Stimulated activated naive CD8-positive, alpha-beta T cell treated with anti-CD3 and anti-CD28 coated beads, Interleukin-15, Interleukin-2, amounts not matched to agents 100 ng/mL and 50 ng/mL, for 24 hours (primary cell): ENCODE measurements at regions not wholly inside any gene's neighbourhood (a gene's known extent, or its start where the extent isn't known, plus 50 kb on each side); places are given as distances from the start of the nearest gene placed in this dataset.

Experiments used
- H3K27ac Mint-ChIP-seq: one replicate; pipeline ENCODE4 v1.8.0; 2021; ENCODE audit warnings: mild to moderate bottlenecking, mixed read lengths
- H3K27me3 Mint-ChIP-seq: one replicate; pipeline ENCODE4 v1.8.0; 2021; ENCODE audit warnings: mixed read lengths
- H3K36me3 Mint-ChIP-seq: one replicate; pipeline ENCODE4 v1.8.0; 2021; ENCODE audit warnings: low read depth, mixed read lengths
- H3K4me1 Mint-ChIP-seq: one replicate; pipeline ENCODE4 v1.8.0; 2021; ENCODE audit warnings: low read depth, mixed read lengths
- H3K4me3 Mint-ChIP-seq: one replicate; pipeline ENCODE4 v1.8.0; 2021; ENCODE audit warnings: mild to moderate bottlenecking, mixed read lengths
- H3K9me3 Mint-ChIP-seq: one replicate; pipeline ENCODE4 v1.8.0; 2021; ENCODE audit warnings: mixed read lengths

DNA sequence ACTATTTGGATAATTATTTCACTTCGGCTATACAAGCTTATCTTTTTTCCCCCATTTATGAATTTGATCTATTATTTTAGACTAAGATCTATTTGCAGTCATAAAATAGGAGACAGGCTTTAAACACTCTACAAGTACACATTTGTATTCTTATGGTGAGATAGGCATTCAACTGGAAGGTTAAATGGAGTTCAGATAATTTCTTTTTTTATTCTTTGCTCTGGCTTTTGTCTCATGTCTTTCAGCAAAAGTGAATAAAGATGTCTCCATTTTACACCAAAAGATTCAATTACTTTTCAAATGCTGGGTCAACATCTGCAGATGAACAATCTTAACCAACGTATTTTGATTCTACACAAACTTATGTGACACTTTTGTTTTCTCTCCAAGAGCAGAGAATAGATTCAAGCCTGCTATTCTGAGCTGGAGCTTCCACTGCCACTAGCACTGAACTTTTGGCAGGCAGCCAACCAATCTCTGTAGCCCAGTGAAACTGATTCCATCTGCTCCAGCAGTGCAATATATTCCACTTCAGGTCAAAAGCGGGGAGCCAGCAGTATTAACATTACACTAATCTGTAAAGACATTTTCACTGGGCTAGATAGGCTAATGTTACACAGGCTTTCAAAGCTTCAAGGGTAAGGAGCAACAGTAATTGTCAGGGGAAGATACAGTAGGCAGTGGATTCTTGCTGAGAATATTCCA lies 452.0 kb upstream of the ZNF608 start:
- Mint-ChIP-seq H3K36me3 (no peaks in the 10 kb centered on the region), H3K9me3 (no peaks in the 10 kb centered on the region), H3K27ac (no peak overlapping the region), H3K27me3 (no peaks in the 10 kb centered on the region), H3K4me3 (no peak overlapping the region), H3K4me1 (no peaks in the 10 kb centered on the region)

DNA sequence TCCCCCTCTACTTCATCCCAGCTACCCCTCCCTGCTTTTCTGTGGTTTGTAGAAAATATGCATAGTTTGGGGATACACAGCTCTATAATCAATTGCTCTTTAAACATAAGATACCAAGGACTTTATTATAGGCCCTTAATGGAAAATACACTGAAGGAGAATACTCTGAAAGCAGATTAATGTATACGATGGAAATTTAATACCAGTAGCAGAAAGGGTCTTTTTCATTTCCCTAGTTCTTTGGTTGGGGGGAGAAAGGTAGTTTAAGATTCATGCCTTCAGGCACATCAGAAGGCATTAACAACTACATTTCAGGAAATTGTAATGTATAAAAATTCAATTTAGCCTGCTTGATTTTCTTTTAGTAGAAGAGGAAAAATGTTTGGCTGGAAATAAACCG lies 452.9 kb upstream of the ZNF608 start:
- H3K4me3 Mint-ChIP-seq, result no peak overlapping the region
- H3K27ac Mint-ChIP-seq, result no peak overlapping the region
- H3K36me3 Mint-ChIP-seq, result no peaks in the 10 kb centered on the region
- no peaks in the 10 kb centered on the region for H3K27me3 Mint-ChIP-seq
- H3K4me1 Mint-ChIP-seq, result no peaks in the 10 kb centered on the region
- H3K9me3 Mint-ChIP-seq, result peaks cover 7% of the 10 kb centered on the region

DNA sequence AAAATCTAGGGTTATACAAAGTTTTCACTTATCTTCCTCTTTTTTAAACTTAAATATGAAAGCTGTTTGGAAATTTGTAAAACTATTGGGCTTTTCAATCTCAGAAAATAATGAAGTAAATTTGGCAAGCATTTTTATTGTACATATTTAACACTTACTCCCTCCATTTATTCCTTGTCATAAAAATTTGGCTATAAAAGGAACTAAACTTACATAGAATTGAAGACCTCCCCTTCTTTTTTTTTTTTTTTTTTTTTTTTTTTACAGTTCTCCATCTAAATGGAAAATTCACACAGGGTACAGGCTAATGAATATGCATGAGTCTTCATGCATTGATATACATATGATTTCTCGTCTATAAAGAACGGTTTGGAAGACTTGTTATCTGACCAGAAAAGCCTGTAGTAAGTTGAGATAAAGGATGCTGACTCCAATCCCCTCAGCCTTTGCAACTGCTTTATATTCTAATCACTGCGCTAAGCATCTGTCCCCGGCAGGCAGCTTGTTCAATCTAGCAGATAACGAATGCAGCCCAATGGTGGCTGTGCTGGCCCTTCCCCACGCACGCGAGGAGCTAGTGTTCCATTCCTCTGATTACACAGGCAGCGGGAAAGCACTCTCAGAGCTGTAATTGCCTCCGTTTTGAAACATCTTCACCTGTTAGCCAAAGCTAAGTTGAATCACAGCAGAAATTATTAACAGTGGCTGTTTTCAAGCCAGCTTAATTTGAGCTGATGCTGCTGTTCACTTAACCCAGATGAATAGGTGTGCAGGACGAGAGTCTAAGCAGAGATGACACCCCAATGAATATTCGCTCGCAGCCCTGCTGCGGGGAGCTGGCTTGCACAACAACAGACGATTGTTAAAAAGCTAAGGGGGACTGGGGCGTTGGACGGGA lies 453.8 kb upstream of the ZNF608 start:
- peaks cover 9% of the 10 kb centered on the region for H3K9me3 Mint-ChIP-seq
- no peaks in the 10 kb centered on the region for H3K36me3 Mint-ChIP-seq
- H3K27me3 Mint-ChIP-seq, result no peaks in the 10 kb centered on the region
- H3K4me1 Mint-ChIP-seq, result no peaks in the 10 kb centered on the region
- peak overlapping the region; percentile 7 for H3K4me3 Mint-ChIP-seq
- H3K27ac Mint-ChIP-seq, result no peak overlapping the region

DNA sequence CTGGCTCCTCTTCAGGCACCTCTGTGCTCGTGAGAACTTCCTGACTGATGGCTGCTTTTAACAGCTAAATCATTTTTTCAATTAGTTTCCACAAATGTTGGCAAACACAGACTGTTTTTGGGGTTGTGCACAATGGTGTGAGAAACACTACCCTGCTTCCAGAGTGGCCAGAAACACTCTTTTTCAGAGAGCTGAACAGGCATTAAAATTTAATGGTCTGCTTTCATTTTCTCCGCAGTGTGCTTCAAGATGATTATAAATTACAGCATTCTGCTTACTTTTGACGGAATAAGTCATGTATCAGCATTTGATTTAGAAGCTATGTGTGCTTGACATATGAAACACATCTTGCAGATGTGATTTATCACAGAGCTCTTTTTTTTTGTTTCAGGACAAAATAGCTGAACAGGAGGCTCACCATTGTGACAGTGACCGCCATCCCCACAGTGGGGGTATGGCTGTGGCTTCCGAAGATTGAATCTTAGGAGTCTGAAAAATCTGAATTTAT lies 454.5 kb upstream of the ZNF608 start:
- Mint-ChIP-seq H3K4me1 (no peaks in the 10 kb centered on the region), H3K27me3 (no peaks in the 10 kb centered on the region), H3K4me3 (peak overlapping the region; percentile 7), H3K27ac (no peak overlapping the region), H3K36me3 (no peaks in the 10 kb centered on the region), H3K9me3 (peaks cover 9% of the 10 kb centered on the region)

DNA sequence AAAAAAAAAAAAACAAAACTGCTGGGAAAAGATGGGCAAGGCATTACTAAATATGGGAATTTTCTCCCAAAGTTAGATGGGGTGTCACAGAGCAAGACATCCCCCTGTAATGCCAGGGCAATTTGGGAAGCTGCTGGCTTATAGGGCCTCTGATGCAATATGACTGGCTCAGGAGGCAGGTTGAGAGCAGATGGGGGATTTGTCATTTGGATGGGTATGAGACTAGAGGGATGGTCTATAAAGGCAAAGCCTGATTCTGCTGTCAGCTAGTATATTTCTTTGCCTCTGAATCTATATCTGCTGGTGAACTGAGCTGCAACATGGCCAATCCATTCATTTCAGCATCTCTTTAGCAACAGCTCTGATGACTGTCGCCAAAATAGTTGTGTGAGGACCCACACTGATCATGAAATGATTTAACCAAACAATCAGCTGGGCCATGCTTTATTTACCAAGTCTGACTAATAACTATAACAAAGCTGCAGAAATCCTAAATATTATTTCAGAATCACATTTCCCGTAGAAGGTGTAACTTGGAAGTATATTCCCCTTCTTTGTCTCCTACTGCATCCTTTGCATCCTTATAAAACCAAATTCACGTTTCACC lies 455.1 kb upstream of the ZNF608 start:
- no peaks in the 10 kb centered on the region for H3K4me1 Mint-ChIP-seq
- H3K36me3 Mint-ChIP-seq, result no peaks in the 10 kb centered on the region
- H3K27ac Mint-ChIP-seq, result no peak overlapping the region
- H3K4me3 Mint-ChIP-seq, result no peak overlapping the region
- H3K27me3 Mint-ChIP-seq, result no peaks in the 10 kb centered on the region
- peaks cover 9% of the 10 kb centered on the region for H3K9me3 Mint-ChIP-seq

DNA sequence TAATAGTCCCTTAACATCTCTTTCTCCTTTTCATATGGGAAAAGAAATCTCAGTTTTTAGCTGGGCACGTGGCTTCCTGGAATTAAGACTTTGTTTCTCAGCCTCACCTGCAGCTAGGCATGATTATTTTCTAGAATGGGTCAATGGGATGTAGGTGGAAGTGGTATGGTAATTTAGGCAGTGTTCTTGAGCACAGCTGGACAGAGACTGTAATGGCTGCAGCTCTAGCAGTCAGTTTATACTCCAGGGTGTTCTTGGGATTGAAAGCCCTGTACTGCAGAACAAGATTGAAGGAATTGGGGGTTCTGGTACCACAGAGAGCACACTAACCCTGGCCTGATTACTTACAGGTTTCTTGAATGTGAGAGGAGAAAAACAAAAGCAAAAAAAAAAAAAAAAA lies 455.9 kb upstream of the ZNF608 start:
- no peaks in the 10 kb centered on the region for H3K4me1 Mint-ChIP-seq
- no peak overlapping the region for H3K27ac Mint-ChIP-seq
- H3K27me3 Mint-ChIP-seq, result no peaks in the 10 kb centered on the region
- peaks cover 9% of the 10 kb centered on the region for H3K9me3 Mint-ChIP-seq
- no peak overlapping the region for H3K4me3 Mint-ChIP-seq
- no peaks in the 10 kb centered on the region for H3K36me3 Mint-ChIP-seq

DNA sequence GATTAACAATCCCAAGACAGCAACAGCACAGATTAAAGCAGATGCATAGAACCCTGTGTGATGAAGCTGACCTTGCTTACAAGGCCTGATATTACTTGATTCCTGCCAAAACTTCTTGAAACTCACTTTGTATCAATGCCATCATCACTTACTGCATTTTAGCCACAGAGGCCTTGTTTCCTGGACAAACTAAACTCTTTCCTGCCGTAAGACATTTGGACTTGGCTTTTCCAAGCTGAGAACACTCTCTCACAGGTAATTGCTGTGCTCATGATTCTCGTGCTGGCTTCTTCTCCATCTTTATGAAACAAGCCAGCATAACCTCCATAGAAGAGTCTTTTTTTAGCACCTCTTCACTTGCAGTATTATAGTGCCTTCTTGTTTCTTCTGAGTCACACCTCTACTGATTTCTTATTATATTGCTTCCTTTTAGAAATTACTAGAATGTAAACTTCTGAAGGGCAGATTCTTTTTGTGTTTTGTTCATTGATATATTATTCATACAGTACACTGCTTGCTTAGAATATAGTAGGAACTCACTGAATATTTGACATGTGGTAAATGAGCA lies 456.5 kb upstream of the ZNF608 start:
- Mint-ChIP-seq H3K4me3 (no peak overlapping the region), H3K4me1 (no peaks in the 10 kb centered on the region), H3K27me3 (no peaks in the 10 kb centered on the region), H3K36me3 (no peaks in the 10 kb centered on the region), H3K27ac (no peak overlapping the region), H3K9me3 (peaks cover 9% of the 10 kb centered on the region)

DNA sequence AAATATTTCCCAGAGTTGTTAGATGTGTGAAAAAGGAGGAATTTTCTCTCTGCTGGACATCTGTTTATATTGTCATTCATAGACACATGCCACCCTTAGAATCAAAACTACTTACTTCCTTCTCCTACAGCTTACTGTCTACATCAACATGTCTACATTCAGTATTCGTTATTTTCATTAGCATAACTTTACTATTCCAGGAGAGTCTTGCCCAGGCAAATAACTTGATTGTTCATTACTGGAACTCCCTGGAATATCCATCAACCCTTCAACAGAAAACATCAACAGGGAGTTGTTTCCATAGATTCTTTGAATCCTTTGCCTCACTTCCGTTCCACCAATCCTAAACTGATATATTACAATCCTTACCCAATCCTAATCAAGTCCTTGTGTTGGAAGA lies 457.5 kb upstream of the ZNF608 start:
- Mint-ChIP-seq H3K9me3 (peaks cover 10% of the 10 kb centered on the region), H3K27ac (no peak overlapping the region), H3K4me1 (no peaks in the 10 kb centered on the region), H3K4me3 (no peak overlapping the region), H3K36me3 (no peaks in the 10 kb centered on the region), H3K27me3 (no peaks in the 10 kb centered on the region)

DNA sequence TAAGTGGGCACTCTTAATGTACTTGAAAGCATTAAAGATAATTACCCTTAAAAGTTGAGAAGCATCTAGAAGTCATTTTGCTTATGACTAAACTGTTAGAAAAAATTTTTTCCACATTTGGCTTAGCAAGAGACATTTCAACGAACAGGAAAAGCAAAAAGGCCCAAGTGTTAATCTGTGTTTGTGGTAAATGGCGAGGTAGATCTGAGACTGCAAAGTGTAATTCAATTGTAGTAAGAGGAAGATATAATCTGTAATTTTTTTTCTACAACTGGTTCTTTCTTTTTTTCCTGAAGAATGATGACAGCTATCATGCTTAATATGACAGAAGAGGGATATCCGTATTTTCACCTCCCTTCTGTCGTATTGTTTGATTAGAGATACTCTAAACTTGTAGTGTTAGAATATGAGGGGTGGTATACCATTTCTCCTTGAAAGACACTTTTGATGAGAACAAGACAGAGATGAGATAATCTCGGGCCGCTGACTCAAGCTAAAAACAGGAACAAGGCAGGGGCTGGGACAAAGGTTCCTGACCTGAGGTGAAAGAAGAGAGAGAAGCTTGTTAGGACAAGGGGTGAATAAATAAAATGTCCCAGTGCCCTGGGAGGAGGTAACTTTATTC lies 459.3 kb upstream of the ZNF608 start:
- Mint-ChIP-seq H3K9me3 (peaks cover 12% of the 10 kb centered on the region), H3K4me3 (no peak overlapping the region), H3K27me3 (no peaks in the 10 kb centered on the region), H3K27ac (no peak overlapping the region), H3K4me1 (no peaks in the 10 kb centered on the region), H3K36me3 (no peaks in the 10 kb centered on the region)

DNA sequence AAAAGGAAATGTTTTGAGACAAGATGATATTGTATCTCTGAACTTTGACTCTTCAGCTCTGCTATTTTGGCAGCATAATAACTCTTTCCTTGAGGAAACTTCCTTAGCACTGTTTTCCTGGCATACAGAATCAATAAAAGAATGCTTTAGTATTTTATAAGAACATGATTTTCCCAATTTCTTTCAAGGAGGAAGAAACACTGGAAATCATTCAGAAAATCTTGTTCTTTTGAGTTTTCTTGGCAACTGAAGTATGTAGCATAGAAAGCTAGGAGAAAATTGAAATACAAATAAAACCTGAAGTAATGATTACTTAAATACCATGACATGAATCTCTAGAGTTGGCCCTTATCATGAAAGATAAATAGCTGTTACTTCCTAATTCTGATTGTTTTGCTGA lies 461.4 kb upstream of the ZNF608 start:
- Mint-ChIP-seq H3K27me3 (no peaks in the 10 kb centered on the region), H3K9me3 (peaks cover 12% of the 10 kb centered on the region), H3K4me1 (no peaks in the 10 kb centered on the region), H3K36me3 (no peaks in the 10 kb centered on the region), H3K27ac (no peak overlapping the region), H3K4me3 (no peak overlapping the region)

DNA sequence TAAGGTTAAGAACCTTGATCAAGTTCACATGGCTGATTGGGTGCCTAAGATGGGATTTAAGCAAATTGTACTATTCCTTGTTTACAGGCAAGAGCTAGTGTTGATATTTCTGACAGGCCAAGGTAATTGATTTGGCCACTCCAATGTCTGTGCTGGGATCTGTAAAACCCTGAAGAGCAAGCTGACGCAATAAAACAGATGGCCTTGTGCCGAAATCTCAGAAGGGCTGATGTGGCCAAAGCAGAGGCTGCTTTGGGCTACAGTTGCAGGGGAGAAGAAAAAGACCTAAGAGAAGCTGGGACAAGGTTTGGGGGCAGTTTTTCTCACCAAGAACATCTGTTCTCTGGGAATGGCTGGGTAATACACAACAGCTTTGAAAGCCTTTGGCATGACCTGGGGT lies 463.2 kb upstream of the ZNF608 start:
- Mint-ChIP-seq H3K36me3 (no peaks in the 10 kb centered on the region), H3K4me3 (no peak overlapping the region), H3K9me3 (peaks cover 3% of the 10 kb centered on the region), H3K27ac (no peak overlapping the region), H3K4me1 (no peaks in the 10 kb centered on the region), H3K27me3 (no peaks in the 10 kb centered on the region)

DNA sequence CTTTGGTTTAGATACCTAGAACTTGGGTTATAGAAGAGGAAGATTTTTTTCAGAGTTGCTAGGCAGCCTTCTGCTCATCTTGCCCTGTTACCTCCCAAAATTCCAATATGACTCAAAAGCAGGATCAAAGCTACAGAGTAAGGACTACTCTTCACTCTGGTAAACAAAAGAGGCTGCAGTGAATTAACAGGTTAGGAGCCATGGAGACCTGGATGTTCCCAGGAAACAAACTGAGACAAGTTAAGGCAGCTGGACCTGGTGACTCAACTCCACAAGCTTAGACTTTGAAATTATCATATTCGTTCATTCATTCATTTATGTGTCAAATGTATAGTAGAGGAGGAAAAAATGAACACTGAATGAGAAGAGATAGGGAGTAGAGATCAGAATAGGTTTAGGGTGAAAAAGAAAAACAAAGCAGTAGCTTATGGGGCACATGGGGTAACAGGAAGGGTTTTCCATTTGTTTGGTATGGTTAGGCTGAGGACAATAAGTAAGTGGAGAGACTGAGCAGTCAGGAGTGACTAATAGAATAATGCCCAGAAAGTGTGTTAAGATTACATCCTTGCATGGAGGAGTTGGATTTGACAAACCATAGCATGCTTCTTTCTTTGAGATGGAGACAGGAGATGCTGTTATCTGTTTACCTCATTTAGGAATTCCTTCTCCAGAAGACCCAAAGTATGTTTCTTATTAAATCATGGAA lies 464.0 kb upstream of the ZNF608 start:
- peaks cover 3% of the 10 kb centered on the region for H3K9me3 Mint-ChIP-seq
- no peaks in the 10 kb centered on the region for H3K27me3 Mint-ChIP-seq
- no peaks in the 10 kb centered on the region for H3K4me1 Mint-ChIP-seq
- no peak overlapping the region for H3K27ac Mint-ChIP-seq
- no peaks in the 10 kb centered on the region for H3K36me3 Mint-ChIP-seq
- H3K4me3 Mint-ChIP-seq, result no peak overlapping the region

DNA sequence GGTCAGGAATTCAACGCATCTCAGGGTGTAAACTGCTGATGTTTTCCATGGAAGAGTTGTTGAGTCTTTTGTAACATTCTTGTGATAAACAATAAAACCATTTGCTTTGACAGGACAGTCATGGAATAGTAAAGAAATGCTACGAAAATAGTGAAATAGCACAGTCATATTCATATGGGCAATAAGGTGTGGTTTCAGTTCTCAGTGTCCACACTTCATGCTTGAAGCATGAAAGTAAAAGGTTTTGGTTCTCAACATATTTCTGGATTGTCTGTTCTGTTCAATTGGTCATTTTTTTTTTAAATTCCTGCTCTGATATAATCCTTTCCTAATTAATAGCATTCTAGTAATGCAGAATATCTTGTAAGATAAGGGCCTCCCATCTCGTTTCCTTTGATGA lies 467.6 kb upstream of the ZNF608 start:
- Mint-ChIP-seq H3K9me3 (peaks cover 13% of the 10 kb centered on the region), H3K4me1 (no peaks in the 10 kb centered on the region), H3K4me3 (no peak overlapping the region), H3K27me3 (no peaks in the 10 kb centered on the region), H3K27ac (no peak overlapping the region), H3K36me3 (no peaks in the 10 kb centered on the region)

DNA sequence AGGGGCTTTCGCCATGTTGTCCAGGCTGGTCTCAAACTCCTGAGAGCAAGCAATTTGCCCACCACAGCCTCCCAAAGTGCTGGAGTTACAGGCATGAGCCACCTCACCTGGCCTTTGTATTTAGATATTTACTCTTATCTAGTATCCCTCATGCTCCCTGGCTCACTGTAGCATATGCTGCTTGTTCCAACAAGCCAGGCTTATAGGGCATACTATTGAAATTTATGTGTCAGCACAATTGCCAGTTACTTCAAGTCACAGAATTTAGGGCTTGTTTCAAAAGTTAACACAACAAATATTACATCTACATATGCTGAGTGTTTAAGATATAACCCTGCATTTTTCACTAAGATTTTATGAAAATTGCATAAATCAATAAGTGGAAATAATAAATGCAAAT lies 469.2 kb upstream of the ZNF608 start:
- H3K4me1 Mint-ChIP-seq, result peaks cover 4% of the 10 kb centered on the region
- H3K9me3 Mint-ChIP-seq, result peaks cover 16% of the 10 kb centered on the region

More for the DNA sequence above, 469.2 kb upstream of the ZNF608 start:
- no peak overlapping the region for H3K4me3 Mint-ChIP-seq
- H3K27me3 Mint-ChIP-seq, result no peaks in the 10 kb centered on the region
- no peak overlapping the region for H3K27ac Mint-ChIP-seq
- no peaks in the 10 kb centered on the region for H3K36me3 Mint-ChIP-seq
